PC-3 (cell line): ENCODE measurements at regions not wholly inside any gene's neighbourhood (a gene's known extent, or its start where the extent isn't known, plus 50 kb on each side); places are given as distances from the start of the nearest gene placed in this dataset.

Source experiments
- EZH2 ChIP-seq: fragments of 300-600 bp; sonication (generic); IDR thresholded peaks from one replicate; pipeline ENCODE4 v1.6.1; 2017; ENCODE audit warnings: antibody characterized with exemption, mild to moderate bottlenecking, low read length; ENCODE audit not compliant: unreplicated experiment
- TF ChIP-seq, protein P1 (sequence below): fragments of 300-600 bp; sonication (generic); conservative IDR thresholded peaks from 2 replicates; pipeline ENCODE4 v1.5.1; 2017; ENCODE audit warnings: antibody characterized with exemption, low read depth, mild to moderate bottlenecking, low read length

DNA sequence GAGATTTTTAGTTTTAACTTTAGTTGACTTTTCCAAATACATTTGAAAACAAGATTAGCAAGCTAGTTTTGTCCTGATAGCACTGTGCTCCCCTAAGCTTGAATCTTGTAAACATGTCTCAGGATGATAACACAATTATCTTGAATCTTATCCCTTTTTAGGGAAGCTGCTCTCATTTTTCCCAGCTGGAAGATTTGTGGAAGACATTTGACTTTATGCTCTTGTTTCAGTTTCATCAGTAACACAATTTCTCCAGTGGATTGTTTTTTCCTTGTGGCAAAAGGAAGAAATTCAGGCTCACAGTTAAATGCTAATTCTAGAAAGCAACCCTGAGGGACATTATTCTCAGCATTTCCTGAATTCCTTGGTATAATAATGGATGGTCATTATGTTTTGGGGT lies 88.8 kb downstream of the CDC7 start:
- TF ChIP-seq, protein P1, sequence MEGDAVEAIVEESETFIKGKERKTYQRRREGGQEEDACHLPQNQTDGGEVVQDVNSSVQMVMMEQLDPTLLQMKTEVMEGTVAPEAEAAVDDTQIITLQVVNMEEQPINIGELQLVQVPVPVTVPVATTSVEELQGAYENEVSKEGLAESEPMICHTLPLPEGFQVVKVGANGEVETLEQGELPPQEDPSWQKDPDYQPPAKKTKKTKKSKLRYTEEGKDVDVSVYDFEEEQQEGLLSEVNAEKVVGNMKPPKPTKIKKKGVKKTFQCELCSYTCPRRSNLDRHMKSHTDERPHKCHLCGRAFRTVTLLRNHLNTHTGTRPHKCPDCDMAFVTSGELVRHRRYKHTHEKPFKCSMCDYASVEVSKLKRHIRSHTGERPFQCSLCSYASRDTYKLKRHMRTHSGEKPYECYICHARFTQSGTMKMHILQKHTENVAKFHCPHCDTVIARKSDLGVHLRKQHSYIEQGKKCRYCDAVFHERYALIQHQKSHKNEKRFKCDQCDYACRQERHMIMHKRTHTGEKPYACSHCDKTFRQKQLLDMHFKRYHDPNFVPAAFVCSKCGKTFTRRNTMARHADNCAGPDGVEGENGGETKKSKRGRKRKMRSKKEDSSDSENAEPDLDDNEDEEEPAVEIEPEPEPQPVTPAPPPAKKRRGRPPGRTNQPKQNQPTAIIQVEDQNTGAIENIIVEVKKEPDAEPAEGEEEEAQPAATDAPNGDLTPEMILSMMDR, result no peak
- TF ChIP-seq EZH2, result no peak
